SK-N-SH (cell line): ENCODE measurements at regions not wholly inside any gene's neighbourhood (a gene's known extent, or its start where the extent isn't known, plus 50 kb on each side); places are given as distances from the start of the nearest gene placed in this dataset.

Experiments used
- CTCF ChIA-PET: fragments of 300-600, 350-600 bp; formaldehyde crosslinking; extraction: SDS; loops from one replicate; lab custom pipeline; 2021; lab: Yijun Ruan, JAX
- POLR2A ChIA-PET: fragments of 350-600 bp; sonication (Branson Sonifier 250); formaldehyde crosslinking; extraction: SDS; loops from one replicate; lab custom pipeline; 2020; ENCODE audit warnings: antibody characterized with exemption, inconsistent platforms; lab: Yijun Ruan, JAX
- DNase-seq: peaks from one replicate; pipeline ENCODE4 v3.0.0; 2012
- H2AFZ ChIP-seq: fragments of 200-600 bp; sonication (generic); 2 replicates; pipeline ENCODE4 v1.8.1; 2016; ENCODE audit warnings: antibody characterized with exemption, mild to moderate bottlenecking, low read depth
- H3F3A ChIP-seq: fragments of 200-600 bp; sonication (generic); replicated peaks from 2 replicates; pipeline ENCODE3; 2016; ENCODE audit warnings: antibody characterized with exemption, mild to moderate bottlenecking; ENCODE audit not compliant: insufficient read depth
- H3K27ac ChIP-seq, 2 experiments: fragments of 200-500 bp in 1 of 2; fragments of 200-600 bp in 1 of 2; sonication (Bioruptor generic) in 1 of 2; sonication (generic), shearing (Covaris generic) in 1 of 2; 2 replicates each; pipeline versions ENCODE4 v1.5.1 to v1.6.1; 2014 to 2016; ENCODE audit warnings: low read depth in 2 of 2, inconsistent platforms in 1 of 2, low read length in 1 of 2, mild to moderate bottlenecking in 1 of 2, mixed read lengths in 1 of 2
- H3K27me3 ChIP-seq: fragments of 200-600 bp; sonication (generic), shearing (Covaris generic); 2 replicates; pipeline ENCODE4 v1.6.1; 2016; ENCODE audit warnings: mixed run types; ENCODE audit not compliant: insufficient read depth
- H3K36me3 ChIP-seq, 2 experiments: fragments of 200-500 bp in 1 of 2; fragments of 200-600 bp in 1 of 2; sonication (Bioruptor generic) in 1 of 2; sonication (generic) in 1 of 2; replicated peaks in 1 of 2; 2 replicates each; pipeline versions ENCODE3 to v1.5.1; 2014 to 2016; ENCODE audit warnings: low read length in 1 of 2, mild to moderate bottlenecking in 1 of 2; ENCODE audit not compliant: insufficient read depth in 2 of 2, control insufficient read depth in 1 of 2
- H3K4me1 ChIP-seq, 2 experiments: fragments of 200-500 bp in 1 of 2; fragments of 200-600 bp in 1 of 2; sonication (Bioruptor generic) in 1 of 2; sonication (generic), shearing (Covaris generic) in 1 of 2; 2 replicates each; pipeline versions ENCODE4 v1.5.1 to v1.6.1; 2014 to 2016; ENCODE audit warnings: low read depth in 1 of 2, low read length in 1 of 2, mixed run types in 1 of 2; ENCODE audit not compliant: insufficient read depth in 2 of 2, control insufficient read depth in 1 of 2
- H3K4me2 ChIP-seq: fragments of 200-600 bp; sonication (generic), shearing (Covaris generic); 2 replicates; pipeline ENCODE4 v1.6.1; 2017; ENCODE audit warnings: mixed run types
- H3K4me3 ChIP-seq, 2 experiments: fragments of 200-500 bp in 1 of 2; fragments of 200-600 bp in 1 of 2; sonication (Bioruptor generic) in 1 of 2; sonication (generic), shearing (Covaris generic) in 1 of 2; 2 replicates each; pipeline versions ENCODE4 v1.5.1 to v1.8.1; 2014 to 2016; ENCODE audit warnings: low read depth in 2 of 2, inconsistent platforms in 1 of 2, low read length in 1 of 2, mild to moderate bottlenecking in 1 of 2, mixed read lengths in 1 of 2, moderate library complexity in 1 of 2
- H3K79me2 ChIP-seq: fragments of 200-600 bp; sonication (generic); 2 replicates; pipeline ENCODE4 v1.8.1; 2017; ENCODE audit warnings: mild to moderate bottlenecking; ENCODE audit not compliant: insufficient read depth
- H3K9ac ChIP-seq: fragments of 200-600 bp; sonication (generic); 2 replicates; pipeline ENCODE4 v1.6.1; 2017; ENCODE audit warnings: mixed run types
- H3K9me2 ChIP-seq: fragments of 200-600 bp; sonication (generic); 2 replicates; pipeline ENCODE4 v1.6.1; 2017; ENCODE audit warnings: mixed run types
- H3K9me3 ChIP-seq: fragments of 200-600 bp; sonication (generic); 2 replicates; pipeline ENCODE4 v1.6.1; 2017; ENCODE audit warnings: mixed run types, mild to moderate bottlenecking, moderate library complexity
- H4K20me1 ChIP-seq: fragments of 200-600 bp; sonication (generic); 2 replicates; pipeline ENCODE4 v1.6.1; 2017; ENCODE audit warnings: mild to moderate bottlenecking, mixed run types; ENCODE audit not compliant: insufficient read depth
- CTCF ChIP-seq: fragments of 200-600 bp; sonication (generic); IDR thresholded peaks from 2 replicates; pipeline ENCODE4 v1.6.1; 2017; ENCODE audit warnings: antibody characterized with exemption, mild to moderate bottlenecking, moderate library complexity
- ELF1 ChIP-seq: IDR thresholded peaks from 2 replicates; pipeline ENCODE4 v1.4.0; 2012
- FOXJ3 ChIP-seq: sonication (generic); formaldehyde crosslinking; IDR thresholded peaks from 2 replicates; pipeline ENCODE4 v1.5.1; 2020; ENCODE audit warnings: mild to moderate bottlenecking, missing genetic modification reagents
- FOXM1 ChIP-seq: IDR thresholded peaks from 2 replicates; pipeline ENCODE4 v1.4.0; 2012; ENCODE audit warnings: low read depth, mild to moderate bottlenecking
- GATA2 ChIP-seq: sonication (generic); formaldehyde crosslinking; IDR thresholded peaks from 2 replicates; pipeline ENCODE4 v1.5.0; 2020; ENCODE audit warnings: mild to moderate bottlenecking, missing genetic modification reagents
- MAX ChIP-seq: IDR thresholded peaks from 2 replicates; pipeline ENCODE4 v1.4.0; 2012; ENCODE audit warnings: low read depth
- RAD21 ChIP-seq: IDR thresholded peaks from 2 replicates; pipeline ENCODE4 v1.6.1; 2012; ENCODE audit warnings: mild to moderate bottlenecking, low read length
- RFX5 ChIP-seq: IDR thresholded peaks from 2 replicates; pipeline ENCODE4 v1.6.1; 2012; ENCODE audit warnings: mild to moderate bottlenecking, improper control_type of control experiment, low read length
- SIN3A ChIP-seq: IDR thresholded peaks from 2 replicates; pipeline ENCODE4 v1.6.1; 2012; ENCODE audit warnings: low read depth, mild to moderate bottlenecking, low read length, moderate library complexity, borderline replicate concordance
- USF1 ChIP-seq: IDR thresholded peaks from 2 replicates; pipeline ENCODE4 v1.4.0; 2012; ENCODE audit warnings: low read depth, borderline replicate concordance
- ZBTB33 ChIP-seq: IDR thresholded peaks from 2 replicates; pipeline ENCODE4 v1.4.0; 2012; ENCODE audit warnings: low read depth, borderline replicate concordance
- WGBS: methylation state at CpG from one replicate; pipeline ENCODE4 v1.1.6; 2017; ENCODE audit warnings: low lambda C conversion rate; 5-methylcytosine and 5-hydroxymethylcytosine counted together

GRCh38 chr5:109921735-109922380 is 232.1 kb downstream of the MAN2A1 start:
- Histone ChIP-seq H3K27me3 (no peaks in the 10 kb centered on the region), H3K4me3 (no peak overlapping the region), H2AFZ (no peak overlapping the region), H3K4me1 (peaks cover 0 to 14% of the 10 kb centered on the region in 2 experiments; a peak in 1 of 4 replicates), H3F3A (no peaks in the 10 kb centered on the region), H3K36me3 (no peaks in the 10 kb centered on the region), H3K27ac (no peak overlapping the region), H3K9me3 (no peaks in the 10 kb centered on the region), H3K4me2 (no peak overlapping the region), H3K9me2 (no peaks in the 10 kb centered on the region), H3K79me2 (no peaks in the 10 kb centered on the region), H4K20me1 (no peaks in the 10 kb centered on the region), H3K9ac (no peak overlapping the region)
- WGBS, result 50% methylated on average over 4 of the region's 5 CpGs
- ChIA-PET POLR2A (no interaction called here), CTCF (interaction anchor here (0.8 to 1.1 kb wide), 2 partner anchors 16 to 426 kb away, joined by 3 read pairs; no protein-coding TSS in a partner anchor)
- TF ChIP-seq ZBTB33 (no peak), CTCF (no peak), ELF1 (no peak), MAX (no peak), USF1 (no peak), FOXM1 (no peak), SIN3A (no peak), FOXJ3 (CRISPR knock-in tag) (no peak), RFX5 (no peak)
- DNase-seq, result no peak

GRCh38 chr5:109922381-109922995 is 232.8 kb downstream of the MAN2A1 start:
- WGBS, result 61% methylated on average over 6 of the region's 6 CpGs
- CTCF ChIA-PET, result interaction anchor here (1.1 kb wide), 1 partner anchor 426 kb away, joined by 3 read pairs; no protein-coding TSS in a partner anchor
- no peak overlapping the region for H3K9ac ChIP-seq
- H3K9me2 ChIP-seq, result no peaks in the 10 kb centered on the region
- H3K4me2 ChIP-seq, result no peak overlapping the region
- no peak for DNase-seq
- no peaks in the 10 kb centered on the region for H3K9me3 ChIP-seq
- H3K27me3 ChIP-seq, result no peaks in the 10 kb centered on the region
- H3F3A ChIP-seq, result no peaks in the 10 kb centered on the region
- peak; percentile 13; the same call in 1 of the 2 replicates for TF ChIP-seq GATA2 (CRISPR knock-in tag)
- TF ChIP-seq RAD21, result no peak
- no peak overlapping the region for H3K27ac ChIP-seq
- no peak overlapping the region for H2AFZ ChIP-seq
- H3K79me2 ChIP-seq, result no peaks in the 10 kb centered on the region
- no peaks in the 10 kb centered on the region for H3K36me3 ChIP-seq
- POLR2A ChIA-PET, result no interaction called here
- H3K4me3 ChIP-seq, result no peak overlapping the region
- H4K20me1 ChIP-seq, result no peaks in the 10 kb centered on the region
- peaks cover 0 to 14% of the 10 kb centered on the region in 2 experiments; a peak in 1 of 4 replicates for H3K4me1 ChIP-seq
